ENCODE measurements at regions not wholly inside any gene's neighbourhood (a gene's known extent, or its start where the extent isn't known, plus 50 kb on each side); places are given as distances from the start of the nearest gene placed in this dataset.

- Histone ChIP-seq H2AFZ (ENCODE audit: insufficient read depth, low read depth, low read length, poor library complexity, severe bottlenecking) (no peak overlapping the region), H3K36me3 (replicated peaks in 1 of 2; ENCODE audit: control extremely low read depth in 1 of 2, control insufficient read depth in 1 of 2, extremely low read depth in 1 of 2, insufficient read depth in 2 of 2, low read length in 1 of 2) (no peaks in the 10 kb centered on the region), H3K9ac (ENCODE audit: low read length) (no peak overlapping the region), H3K27me3 (replicated peaks in 1 of 4; ENCODE audit: control extremely low read depth in 1 of 4, control insufficient read depth in 3 of 4, insufficient read depth in 4 of 4, low read length in 3 of 4) (no peaks in the 10 kb centered on the region), H3K4me1 (ENCODE audit: control insufficient read depth in 2 of 2, insufficient read depth in 2 of 2, low read length in 2 of 2) (no peaks in the 10 kb centered on the region), H3K4me3 (ENCODE audit: control extremely low read depth in 1 of 5, extremely low read depth in 1 of 5, insufficient read depth in 1 of 5, low read depth in 2 of 5, low read length in 4 of 5) (no peak overlapping the region), H3K27ac (ENCODE audit: low read length in 2 of 2) (no peak overlapping the region), H3K4me2 (replicated peaks; ENCODE audit: low read depth, low read length, poor library complexity, severe bottlenecking) (no peak overlapping the region), H3K79me2 (ENCODE audit: control insufficient read depth, insufficient read depth, low read length) (no peaks in the 10 kb centered on the region), H4K20me1 (ENCODE audit: control insufficient read depth, insufficient read depth, low read length, poor library complexity, severe bottlenecking) (no peaks in the 10 kb centered on the region), H3K9me3 (ENCODE audit: control extremely low read depth in 1 of 3, control insufficient read depth in 2 of 3, insufficient read depth in 1 of 3, low read length in 2 of 3) (peaks cover 0 to 23% (median 0%) of the 10 kb centered on the region in 3 donors)
- Mint-ChIP-seq H3K4me1 (no peaks in the 10 kb centered on the region), H3K9me3 (ENCODE audit: insufficient read depth) (peaks cover 3% of the 10 kb centered on the region), H3K4me3 (no peak overlapping the region), H3K27me3 (no peaks in the 10 kb centered on the region), H3K27ac (no peak overlapping the region)
- WGBS (ENCODE audit: insufficient coverage) = no CpG with 5 or more reads among the region's 1 CpG
- TF ChIP-seq EZH2 (IDR thresholded peaks at IDR 0.05; ENCODE audit: borderline replicate concordance, insufficient read depth, low read depth, low read length, poor library complexity, severe bottlenecking) = no peak
- TF ChIP-seq, protein P1, sequence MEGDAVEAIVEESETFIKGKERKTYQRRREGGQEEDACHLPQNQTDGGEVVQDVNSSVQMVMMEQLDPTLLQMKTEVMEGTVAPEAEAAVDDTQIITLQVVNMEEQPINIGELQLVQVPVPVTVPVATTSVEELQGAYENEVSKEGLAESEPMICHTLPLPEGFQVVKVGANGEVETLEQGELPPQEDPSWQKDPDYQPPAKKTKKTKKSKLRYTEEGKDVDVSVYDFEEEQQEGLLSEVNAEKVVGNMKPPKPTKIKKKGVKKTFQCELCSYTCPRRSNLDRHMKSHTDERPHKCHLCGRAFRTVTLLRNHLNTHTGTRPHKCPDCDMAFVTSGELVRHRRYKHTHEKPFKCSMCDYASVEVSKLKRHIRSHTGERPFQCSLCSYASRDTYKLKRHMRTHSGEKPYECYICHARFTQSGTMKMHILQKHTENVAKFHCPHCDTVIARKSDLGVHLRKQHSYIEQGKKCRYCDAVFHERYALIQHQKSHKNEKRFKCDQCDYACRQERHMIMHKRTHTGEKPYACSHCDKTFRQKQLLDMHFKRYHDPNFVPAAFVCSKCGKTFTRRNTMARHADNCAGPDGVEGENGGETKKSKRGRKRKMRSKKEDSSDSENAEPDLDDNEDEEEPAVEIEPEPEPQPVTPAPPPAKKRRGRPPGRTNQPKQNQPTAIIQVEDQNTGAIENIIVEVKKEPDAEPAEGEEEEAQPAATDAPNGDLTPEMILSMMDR (IDR thresholded peaks at IDR 0.05) = no peak
- no peak for DNase-seq
- POLR2A ChIA-PET = no interaction called here
- no peak for ATAC-seq (ENCODE audit: low read depth)
- CTCF ChIA-PET = no interaction called here
- intact Hi-C loops (cut with micrococcal nuclease) = no loop called here
These were observed 1061.0 kb upstream of the WWC1 start for GRCh38 chr5:167230414-167230813.

DNA sequence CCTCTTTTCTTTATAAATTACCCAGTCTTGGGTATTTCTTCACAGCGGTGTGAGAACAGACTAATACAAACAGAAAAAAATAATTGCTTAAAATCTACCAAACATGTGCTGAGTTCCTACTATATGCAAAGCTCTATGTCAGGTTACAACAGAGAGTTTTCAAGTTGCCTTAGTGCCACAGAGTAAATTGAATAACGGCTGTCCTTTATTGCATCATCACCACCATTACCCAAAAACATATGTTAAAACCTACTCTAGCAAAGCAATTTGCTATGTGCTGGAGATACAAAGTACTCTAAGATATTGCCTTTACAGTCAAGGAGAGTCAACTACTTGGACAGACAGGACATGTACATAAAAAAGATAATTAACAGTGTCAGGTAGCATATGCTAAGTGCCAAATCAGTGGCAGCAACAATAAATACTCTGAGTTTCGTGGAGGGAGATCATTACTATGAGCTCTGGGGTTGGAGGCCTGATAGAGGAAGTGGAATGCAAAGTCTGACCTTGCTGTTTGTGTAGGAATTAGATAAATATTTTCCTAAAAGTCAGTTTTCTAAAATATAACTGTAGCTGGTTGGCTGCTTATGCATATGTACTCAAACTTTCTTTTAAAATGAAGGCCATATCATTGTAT lies 1058.7 kb upstream of the WWC1 start:
- no peak overlapping the region for H3K4me2 ChIP-seq (replicated peaks; ENCODE audit: low read depth, low read length, poor library complexity, severe bottlenecking)
- H3K27ac ChIP-seq (ENCODE audit: low read length in 2 of 2) = no peak overlapping the region
- CTCF ChIA-PET = no interaction called here
- no peaks in the 10 kb centered on the region for H3K4me1 ChIP-seq (ENCODE audit: control insufficient read depth in 2 of 2, insufficient read depth in 2 of 2, low read length in 2 of 2)
- DNase-seq (no peak), ATAC-seq (ENCODE audit: low read depth) (no peak)
- no peaks in the 10 kb centered on the region for H3K36me3 ChIP-seq (replicated peaks in 1 of 2; ENCODE audit: control extremely low read depth in 1 of 2, control insufficient read depth in 1 of 2, extremely low read depth in 1 of 2, insufficient read depth in 2 of 2, low read length in 1 of 2)
- no peaks in the 10 kb centered on the region for H3K27me3 Mint-ChIP-seq
- peaks cover 0 to 23% (median 0%) of the 10 kb centered on the region in 3 donors for H3K9me3 ChIP-seq (ENCODE audit: control extremely low read depth in 1 of 3, control insufficient read depth in 2 of 3, insufficient read depth in 1 of 3, low read length in 2 of 3)
- no peaks in the 10 kb centered on the region for H3K79me2 ChIP-seq (ENCODE audit: control insufficient read depth, insufficient read depth, low read length)
- no peak overlapping the region for H3K4me3 Mint-ChIP-seq
- no peak overlapping the region for H2AFZ ChIP-seq (ENCODE audit: insufficient read depth, low read depth, low read length, poor library complexity, severe bottlenecking)
- no peak for TF ChIP-seq EZH2 (IDR thresholded peaks at IDR 0.05; ENCODE audit: borderline replicate concordance, insufficient read depth, low read depth, low read length, poor library complexity, severe bottlenecking)
- TF ChIP-seq, protein P1 (IDR thresholded peaks at IDR 0.05) = no peak
- POLR2A ChIA-PET = no interaction called here
- H3K4me3 ChIP-seq (ENCODE audit: control extremely low read depth in 1 of 5, extremely low read depth in 1 of 5, insufficient read depth in 1 of 5, low read depth in 2 of 5, low read length in 4 of 5) = no peak overlapping the region
- H3K9me3 Mint-ChIP-seq (ENCODE audit: insufficient read depth) = no peaks in the 10 kb centered on the region
- H3K27me3 ChIP-seq (replicated peaks in 1 of 4; ENCODE audit: control extremely low read depth in 1 of 4, control insufficient read depth in 3 of 4, insufficient read depth in 4 of 4, low read length in 3 of 4) = no peaks in the 10 kb centered on the region
- WGBS (ENCODE audit: insufficient coverage) = 100% methylated on average over 1 of the region's 3 CpGs
- no peak overlapping the region for H3K9ac ChIP-seq (ENCODE audit: low read length)
- no peak overlapping the region for H3K27ac Mint-ChIP-seq
- no peaks in the 10 kb centered on the region for H3K4me1 Mint-ChIP-seq
- no peaks in the 10 kb centered on the region for H4K20me1 ChIP-seq (ENCODE audit: control insufficient read depth, insufficient read depth, low read length, poor library complexity, severe bottlenecking)
- intact Hi-C loops (cut with micrococcal nuclease) = no loop called here
